IMR-90 (cell line): ENCODE measurements at regions not wholly inside any gene's neighbourhood (a gene's known extent, or its start where the extent isn't known, plus 50 kb on each side); places are given as distances from the start of the nearest gene placed in this dataset.

Source experiments
- ATAC-seq: fragments of 200-7000 bp; cut with Tn5 transposase; 2 replicates; pipeline ENCODE4 v1.9.1; 2020; ENCODE audit warnings: low read depth, mild to moderate bottlenecking, moderate library complexity
- BruUV-seq: library from RNA; stranded (reverse); fragments of 400-500 nt; replicated peaks from 2 replicates; lab custom pipeline; 2021; lab: Mats Ljungman, UMichigan
- CTCF ChIA-PET: fragments of 300-600 bp; formaldehyde crosslinking; extraction: SDS; loops from one replicate; lab custom pipeline; 2021; ENCODE audit warnings: antibody characterized with exemption; lab: Yijun Ruan, JAX
- POLR2A ChIA-PET: fragments of 300-600 bp; sonication (Branson Sonifier 250); formaldehyde crosslinking; loops from one replicate; lab custom pipeline; 2022; ENCODE audit warnings: antibody characterized with exemption; ENCODE audit not compliant: unreplicated experiment; lab: Charles Lee
- DNase-seq: peaks from one replicate; pipeline ENCODE4 v3.0.0; 2013
- H2AFZ ChIP-seq: replicated peaks from 2 replicates; pipeline ENCODE3; 2013; ENCODE audit warnings: low read length, mild to moderate bottlenecking; ENCODE audit not compliant: poor library complexity
- H2AK5ac ChIP-seq: 2 replicates; pipeline ENCODE4 v1.6.1; 2013; ENCODE audit warnings: low read depth, low read length, inconsistent platforms
- H2AK9ac ChIP-seq: replicated peaks from 2 replicates; pipeline ENCODE3; 2013; ENCODE audit warnings: mild to moderate bottlenecking, low read depth, low read length, moderate library complexity; ENCODE audit not compliant: poor library complexity
- H2BK120ac ChIP-seq: 2 replicates; pipeline ENCODE4 v1.6.1; 2013; ENCODE audit warnings: low read depth, low read length, inconsistent platforms
- H2BK15ac ChIP-seq: 3 replicates; pipeline ENCODE4 v1.6.1; 2013; ENCODE audit warnings: low read depth, low read length, inconsistent platforms
- H2BK20ac ChIP-seq: 2 replicates; pipeline ENCODE4 v1.6.1; 2013; ENCODE audit warnings: low read depth, mild to moderate bottlenecking, inconsistent platforms, low read length, moderate library complexity
- H2BK5ac ChIP-seq: 2 replicates; pipeline ENCODE4 v1.6.1; 2013; ENCODE audit warnings: mild to moderate bottlenecking, low read depth, low read length, inconsistent platforms; ENCODE audit not compliant: poor library complexity, severe bottlenecking
- H3K14ac ChIP-seq: replicated peaks from 2 replicates; pipeline ENCODE4 v1.6.1; 2013; ENCODE audit warnings: low read depth, low read length, inconsistent platforms
- H3K18ac ChIP-seq: 2 replicates; pipeline ENCODE4 v1.6.1; 2013; ENCODE audit warnings: low read depth, low read length, control low read depth
- H3K23ac ChIP-seq: 2 replicates; pipeline ENCODE4 v1.6.1; 2013; ENCODE audit warnings: low read depth, low read length, inconsistent platforms
- H3K27ac ChIP-seq: 2 replicates; pipeline ENCODE4 v1.5.1; 2013; ENCODE audit warnings: mild to moderate bottlenecking, control low read depth, low read length; ENCODE audit not compliant: insufficient read depth
- H3K27me3 ChIP-seq: 2 replicates; pipeline ENCODE4 v1.6.1; 2013; ENCODE audit warnings: low read length; ENCODE audit not compliant: control insufficient read depth, insufficient read depth
- H3K36me3 ChIP-seq: 2 replicates; pipeline ENCODE4 v1.6.1; 2013; ENCODE audit warnings: low read length, mixed read lengths; ENCODE audit not compliant: control insufficient read depth, insufficient read depth
- H3K4ac ChIP-seq: 2 replicates; pipeline ENCODE4 v1.6.1; 2013; ENCODE audit warnings: low read depth, low read length, inconsistent platforms
- H3K4me1 ChIP-seq: 2 replicates; pipeline ENCODE4 v1.6.1; 2013; ENCODE audit warnings: low read length, mixed read lengths; ENCODE audit not compliant: control insufficient read depth, insufficient read depth
- H3K4me2 ChIP-seq: 2 replicates; pipeline ENCODE4 v1.6.1; 2013; ENCODE audit warnings: low read depth, mild to moderate bottlenecking, control low read depth, low read length, moderate library complexity
- H3K4me3 ChIP-seq: 2 replicates; pipeline ENCODE4 v1.5.1; 2013; ENCODE audit warnings: low read depth, mild to moderate bottlenecking, control low read depth, low read length, moderate library complexity; ENCODE audit not compliant: insufficient read depth
- H3K56ac ChIP-seq: 2 replicates; pipeline ENCODE4 v1.6.1; 2013; ENCODE audit warnings: low read length, inconsistent platforms; ENCODE audit not compliant: insufficient read depth; ENCODE audit errors: extremely low read depth
- H3K79me1 ChIP-seq, 2 experiments: 2 replicates each; pipeline ENCODE4 v1.6.1; 2013; ENCODE audit warnings: low read length in 2 of 2, inconsistent platforms in 1 of 2, low read depth in 1 of 2
- H3K9ac ChIP-seq: 2 replicates; pipeline ENCODE4 v1.6.1; 2013; ENCODE audit warnings: low read depth, low read length, control low read depth
- H3K9me1 ChIP-seq: 2 replicates; pipeline ENCODE4 v1.6.1; 2013; ENCODE audit warnings: low read length, inconsistent platforms; ENCODE audit not compliant: insufficient read depth
- H3K9me3 ChIP-seq: 2 replicates; pipeline ENCODE4 v1.6.1; 2013; ENCODE audit warnings: low read length; ENCODE audit not compliant: control insufficient read depth, insufficient read depth
- H4K20me1 ChIP-seq: 2 replicates; pipeline ENCODE4 v1.6.1; 2013; ENCODE audit warnings: low read length, inconsistent platforms; ENCODE audit not compliant: insufficient read depth
- H4K5ac ChIP-seq: 2 replicates; pipeline ENCODE4 v1.6.1; 2013; ENCODE audit warnings: mild to moderate bottlenecking, low read depth, low read length, control low read depth
- H4K8ac ChIP-seq, 2 experiments: 2 replicates each; pipeline ENCODE4 v1.6.1; 2013; ENCODE audit warnings: low read depth in 2 of 2, low read length in 2 of 2, control low read depth in 1 of 2, inconsistent platforms in 1 of 2
- H4K91ac ChIP-seq: 2 replicates; pipeline ENCODE4 v1.6.1; 2013; ENCODE audit warnings: low read depth, low read length, inconsistent platforms; ENCODE audit not compliant: insufficient read depth
- MAZ ChIP-seq: IDR thresholded peaks from 2 replicates; pipeline ENCODE4 v1.6.1; 2012; ENCODE audit warnings: low read depth, mild to moderate bottlenecking, low read length, improper control_type of control experiment, moderate library complexity, borderline replicate concordance
- MXI1 ChIP-seq: IDR thresholded peaks from 2 replicates; pipeline ENCODE4 v1.6.1; 2012; ENCODE audit warnings: low read depth, mild to moderate bottlenecking, low read length, moderate library complexity, borderline replicate concordance
- WGBS, 2 experiments: methylation state at CpG; one replicate each; pipeline versions ENCODE4 v1.1.5 to v1.1.7; 2013; ENCODE audit warnings: missing lambda C conversion rate in 2 of 2; ENCODE audit not compliant: insufficient read length in 1 of 2; ENCODE audit errors: extremely low coverage in 2 of 2; 5-methylcytosine and 5-hydroxymethylcytosine counted together
- dilution Hi-C: fragments of 300-500 bp; cut with HindIII; formaldehyde crosslinking; loops from one replicate; pipeline ENCODE4 v1.14.3; 2018; ENCODE audit warnings: low sequenced_read_pairs; ENCODE audit not compliant: unreplicated experiment
- in situ Hi-C: fragments of 300-500 bp; cut with MboI; formaldehyde crosslinking; loops from 3 replicates; pipeline ENCODE4 v1.14.3; 2019; ENCODE audit warnings: low sequenced_read_pairs, inconsistent platforms, mixed read lengths
- intact Hi-C: fragments of 100-400 bp; cut with micrococcal nuclease; formaldehyde crosslinking; loops from 2 replicates; pipeline ENCODE4 v1.10.0; 2022
- TF ChIP-seq, protein P1 (sequence below): conservative IDR thresholded peaks from 2 replicates; pipeline ENCODE4 v1.5.1; 2012; ENCODE audit warnings: mild to moderate bottlenecking, low read depth, low read length, improper control_type of control experiment

DNA sequence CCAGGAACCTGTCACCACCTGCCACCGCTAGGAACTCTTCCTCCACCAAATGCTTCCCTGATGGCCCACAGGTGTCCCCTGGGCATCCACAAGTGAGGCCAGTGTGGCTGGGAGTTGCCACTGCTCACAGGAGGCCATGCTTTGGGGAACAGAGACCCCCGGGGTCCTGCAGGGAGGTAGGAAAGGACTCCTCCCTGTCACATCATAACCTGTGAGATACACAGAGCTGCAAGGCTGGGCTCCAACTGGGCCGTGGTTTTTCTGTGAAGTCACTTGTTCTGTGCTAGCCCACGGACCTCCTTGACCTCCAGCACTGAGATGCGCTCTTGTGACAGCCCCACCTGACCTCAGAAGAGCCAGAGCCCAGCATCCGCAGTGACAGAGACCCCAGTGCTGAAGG lies 311.2 kb downstream of the C16orf95 start:
- no peak overlapping the region for H3K18ac ChIP-seq
- dilution Hi-C loops: no loop called here
- no peaks in the 10 kb centered on the region for H3K79me1 ChIP-seq
- in situ Hi-C loops: no loop called here
- POLR2A ChIA-PET: no interaction called here
- H3K4me1 ChIP-seq: peaks cover 8% of the 10 kb centered on the region
- H4K20me1 ChIP-seq: no peaks in the 10 kb centered on the region
- ATAC-seq (no peak), DNase-seq (no peak)
- H2AK9ac ChIP-seq: no peak overlapping the region
- intact Hi-C loops: no loop called here
- WGBS, 2 experiments: 90% methylated on average over 2 of the region's 6 CpGs; no CpG with 5 or more reads in 1 of the 2 experiments
- H3K4me2 ChIP-seq: no peak overlapping the region
- CTCF ChIA-PET: no interaction called here
- H3K36me3 ChIP-seq: no peaks in the 10 kb centered on the region
- no peak overlapping the region for H2BK5ac ChIP-seq
- no peak overlapping the region for H3K4me3 ChIP-seq
- H2AFZ ChIP-seq: no peak overlapping the region
- H4K5ac ChIP-seq: no peak overlapping the region
- H4K91ac ChIP-seq: no peak overlapping the region; the same call in 1 of the 2 replicates
- no peak overlapping the region for H4K8ac ChIP-seq
- H3K9me1 ChIP-seq: peaks cover 4% of the 10 kb centered on the region; the same call in 1 of the 2 replicates
- H3K27ac ChIP-seq: no peak overlapping the region
- no TSS peak for BruUV-seq
- H2AK5ac ChIP-seq: no peak overlapping the region
- H2BK20ac ChIP-seq: no peak overlapping the region
- H3K23ac ChIP-seq: no peak overlapping the region
- H3K14ac ChIP-seq: no peak overlapping the region
- H3K9ac ChIP-seq: no peak overlapping the region
- 0 out of 2 replicates have a peak, but pooled peaks cover 1% of the 10 kb centered on the region for H3K27me3 ChIP-seq
- H3K56ac ChIP-seq: no peak overlapping the region
- peaks cover 7% of the 10 kb centered on the region; the same call in 1 of the 2 replicates for H3K9me3 ChIP-seq
- H2BK120ac ChIP-seq: no peak overlapping the region
- TF ChIP-seq MAZ (no peak), MXI1 (no peak)
- TF ChIP-seq, protein P1, sequence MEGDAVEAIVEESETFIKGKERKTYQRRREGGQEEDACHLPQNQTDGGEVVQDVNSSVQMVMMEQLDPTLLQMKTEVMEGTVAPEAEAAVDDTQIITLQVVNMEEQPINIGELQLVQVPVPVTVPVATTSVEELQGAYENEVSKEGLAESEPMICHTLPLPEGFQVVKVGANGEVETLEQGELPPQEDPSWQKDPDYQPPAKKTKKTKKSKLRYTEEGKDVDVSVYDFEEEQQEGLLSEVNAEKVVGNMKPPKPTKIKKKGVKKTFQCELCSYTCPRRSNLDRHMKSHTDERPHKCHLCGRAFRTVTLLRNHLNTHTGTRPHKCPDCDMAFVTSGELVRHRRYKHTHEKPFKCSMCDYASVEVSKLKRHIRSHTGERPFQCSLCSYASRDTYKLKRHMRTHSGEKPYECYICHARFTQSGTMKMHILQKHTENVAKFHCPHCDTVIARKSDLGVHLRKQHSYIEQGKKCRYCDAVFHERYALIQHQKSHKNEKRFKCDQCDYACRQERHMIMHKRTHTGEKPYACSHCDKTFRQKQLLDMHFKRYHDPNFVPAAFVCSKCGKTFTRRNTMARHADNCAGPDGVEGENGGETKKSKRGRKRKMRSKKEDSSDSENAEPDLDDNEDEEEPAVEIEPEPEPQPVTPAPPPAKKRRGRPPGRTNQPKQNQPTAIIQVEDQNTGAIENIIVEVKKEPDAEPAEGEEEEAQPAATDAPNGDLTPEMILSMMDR: no peak
- no peak overlapping the region for H3K4ac ChIP-seq
- H2BK15ac ChIP-seq: no peak overlapping the region
